ENCODE measurements at regions not wholly inside any gene's neighbourhood (a gene's known extent, or its start where the extent isn't known, plus 50 kb on each side); places are given as distances from the start of the nearest gene placed in this dataset.

DNA sequence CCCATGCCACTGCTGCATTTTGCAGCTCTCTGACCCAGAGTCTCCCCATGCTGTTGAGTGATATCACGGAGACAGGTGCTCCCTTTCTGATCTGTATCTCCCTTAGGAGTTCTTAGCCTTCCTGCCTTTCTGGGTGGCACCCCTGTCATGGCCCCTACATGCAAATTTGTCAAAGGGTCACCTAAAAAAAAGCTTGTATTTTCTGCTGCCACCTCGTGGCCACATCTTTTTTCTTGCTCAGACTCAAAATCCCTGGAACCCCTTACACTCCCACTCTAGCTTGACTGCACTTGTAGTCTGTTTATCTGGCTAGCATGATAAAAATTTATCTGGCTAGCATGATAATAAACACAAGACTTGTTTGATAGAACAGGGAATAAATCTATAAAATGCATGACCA is 809.1 kb downstream of the SORCS1 start:
- Histone ChIP-seq H3K27me3 (ENCODE audit: control insufficient read depth, insufficient read depth, low read length) (no peaks in the 10 kb centered on the region), H3K18ac (ENCODE audit: low read depth, low read length) (no peak overlapping the region), H4K91ac (ENCODE audit: insufficient read depth, low read depth, low read length) (no peak overlapping the region), H2AK9ac (replicated peaks; ENCODE audit: low read depth, low read length, poor library complexity) (no peak overlapping the region), H4K20me1 (ENCODE audit: insufficient read depth, low read length) (no peaks in the 10 kb centered on the region), H3K27ac (ENCODE audit: insufficient read depth, low read length) (no peak overlapping the region), H2BK15ac (ENCODE audit: low read depth, low read length) (no peak overlapping the region), H3K56ac (ENCODE audit: extremely low read depth, insufficient read depth, low read length) (no peak overlapping the region), H3K4me2 (ENCODE audit: low read depth, low read length) (no peak overlapping the region), H2BK120ac (ENCODE audit: low read depth, low read length) (no peak overlapping the region), H3K23ac (ENCODE audit: low read depth, low read length) (no peak overlapping the region), H3K79me1 (ENCODE audit: low read depth in 1 of 2, low read length in 2 of 2) (no peaks in the 10 kb centered on the region), H3K14ac (replicated peaks; ENCODE audit: low read depth, low read length) (no peak overlapping the region), H2BK5ac (ENCODE audit: low read depth, low read length, poor library complexity, severe bottlenecking) (no peak overlapping the region), H3K9me3 (ENCODE audit: control insufficient read depth, insufficient read depth, low read length) (0 out of 2 replicates have a peak, but pooled peaks cover 2% of the 10 kb centered on the region), H4K8ac (ENCODE audit: low read depth in 2 of 2, low read length in 2 of 2) (no peak overlapping the region), H3K4me3 (ENCODE audit: insufficient read depth, low read depth, low read length) (no peak overlapping the region), H4K5ac (ENCODE audit: low read depth, low read length) (no peak overlapping the region), H2AK5ac (ENCODE audit: low read depth, low read length) (no peak overlapping the region), H2AFZ (replicated peaks; ENCODE audit: low read length, poor library complexity) (no peak overlapping the region), H3K4ac (ENCODE audit: low read depth, low read length) (no peak overlapping the region), H2BK20ac (ENCODE audit: low read depth, low read length) (no peak overlapping the region), H3K4me1 (ENCODE audit: control insufficient read depth, insufficient read depth, low read length) (no peaks in the 10 kb centered on the region), H3K9me1 (ENCODE audit: insufficient read depth, low read length) (no peaks in the 10 kb centered on the region), H3K9ac (ENCODE audit: low read depth, low read length) (no peak overlapping the region), H3K36me3 (ENCODE audit: control insufficient read depth, insufficient read depth, low read length) (no peaks in the 10 kb centered on the region)
- TF ChIP-seq RAD21 (IDR thresholded peaks at IDR 0.05; ENCODE audit: low read length) (no peak), FOS (IDR thresholded peaks at IDR 0.05; ENCODE audit: low read depth, low read length) (no peak), RCOR1 (IDR thresholded peaks at IDR 0.05; ENCODE audit: insufficient replicate concordance, low read length) (no peak), BHLHE40 (IDR thresholded peaks at IDR 0.05; ENCODE audit: low read depth, low read length) (no peak)
- dilution Hi-C loops (cut with HindIII; ENCODE audit: low sequenced_read_pairs, unreplicated experiment) (no loop called here), in situ Hi-C loops (cut with MboI; ENCODE audit: low sequenced_read_pairs) (no loop called here), intact Hi-C loops (cut with micrococcal nuclease) (no loop called here)
- BruUV-seq (replicated peaks) = no TSS peak
- DNase-seq (no peak), ATAC-seq (ENCODE audit: low read depth) (no peak)
- ChIA-PET CTCF (no interaction called here), POLR2A (ENCODE audit: unreplicated experiment) (no interaction called here)
- WGBS, 2 experiments (ENCODE audit: extremely low coverage in 2 of 2, insufficient read length in 1 of 2) = no CpG with 5 or more reads among the region's 2 CpGs
